Left kidney (tissue), 1 donor: ENCODE measurements at regions not wholly inside any gene's neighbourhood (a gene's known extent, or its start where the extent isn't known, plus 50 kb on each side); places are given as distances from the start of the nearest gene placed in this dataset.

ENCODE experiments used
- DNase-seq: peaks from one replicate; pipeline ENCODE4 v3.0.0-alpha.2; 2013

DNA sequence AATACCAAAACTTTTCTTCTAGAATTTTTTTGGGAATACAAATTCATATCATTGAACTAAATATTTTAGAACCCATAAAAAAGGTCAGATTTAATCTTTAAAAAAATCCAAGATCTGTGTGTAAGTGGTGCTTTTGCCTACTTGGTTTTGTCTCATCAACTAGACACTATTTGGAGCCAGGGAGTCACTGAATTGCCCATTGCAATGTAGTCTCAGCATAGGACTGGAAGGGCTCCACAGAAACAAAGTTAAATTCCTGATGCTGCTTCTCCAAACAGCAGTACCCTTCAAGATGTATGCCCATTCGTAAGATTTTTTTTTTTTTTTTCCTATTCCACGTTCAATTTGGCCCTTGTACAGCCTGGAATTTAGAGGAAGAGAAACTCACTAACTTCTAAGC lies 208.0 kb upstream of the MPDZ start:
- no peak for DNase-seq

DNA sequence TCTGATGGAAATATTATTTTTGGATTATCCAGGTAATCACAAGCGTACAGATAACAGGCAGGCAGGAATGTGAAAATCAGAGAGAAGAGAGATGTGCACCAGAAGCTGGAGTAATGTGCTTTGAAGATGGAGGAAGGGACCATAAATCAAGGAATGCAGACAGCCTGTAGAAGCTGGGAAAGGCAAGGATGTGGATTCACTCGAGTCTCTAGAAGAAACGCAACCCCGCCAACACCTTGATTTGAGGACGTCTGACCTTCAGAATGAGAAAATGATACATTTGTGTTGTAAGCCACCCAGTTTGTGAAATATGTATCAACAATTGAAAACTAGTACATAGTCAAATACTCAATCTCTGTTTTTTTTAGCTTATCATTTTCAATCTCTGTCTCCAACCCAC lies 207.6 kb upstream of the MPDZ start:
- no peak for DNase-seq

DNA sequence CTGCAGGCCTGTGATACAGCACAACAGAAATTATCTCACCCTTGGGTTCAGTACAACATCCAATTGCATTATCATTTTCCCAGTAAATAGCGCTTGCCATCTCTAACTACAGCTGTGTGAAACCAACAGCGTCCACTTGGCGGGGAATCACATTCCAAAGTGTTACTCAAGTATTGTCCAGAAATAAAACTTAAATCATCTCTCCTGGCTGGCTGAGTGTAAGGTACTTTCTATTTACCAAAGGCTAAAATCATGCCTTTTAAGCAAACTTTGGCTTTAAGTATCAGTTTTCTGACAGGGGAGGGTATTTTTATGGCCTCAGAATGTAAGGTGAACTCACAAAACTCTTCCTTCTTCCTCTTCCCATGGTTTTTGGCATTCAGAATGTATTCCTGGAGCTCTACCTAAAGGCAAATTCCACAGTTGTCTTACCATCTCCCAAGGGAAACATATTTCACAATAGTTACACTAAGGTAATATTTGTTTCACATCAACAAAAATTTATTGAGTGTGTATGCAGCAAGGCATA lies 205.6 kb upstream of the MPDZ start:
- DNase-seq, result no peak

DNA sequence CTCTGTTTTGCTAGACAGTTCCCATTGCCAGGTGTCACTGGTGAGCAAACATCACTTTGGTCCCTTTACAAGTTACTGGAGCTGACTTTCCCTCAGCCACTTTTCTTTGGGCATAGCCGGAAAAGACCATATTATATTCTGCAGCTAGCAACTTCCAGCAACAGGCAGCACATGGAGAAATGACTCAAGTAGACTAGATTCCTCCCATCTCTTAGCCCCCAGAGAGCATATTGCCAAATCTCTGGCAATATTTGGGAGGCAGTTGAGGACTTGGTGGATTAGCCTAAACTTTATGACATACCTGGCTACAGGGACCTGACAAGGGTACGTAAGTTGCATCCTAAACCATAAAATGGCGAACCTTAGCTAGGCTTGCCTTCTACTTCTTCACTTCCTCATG lies 204.7 kb upstream of the MPDZ start:
- DNase-seq, result no peak

DNA sequence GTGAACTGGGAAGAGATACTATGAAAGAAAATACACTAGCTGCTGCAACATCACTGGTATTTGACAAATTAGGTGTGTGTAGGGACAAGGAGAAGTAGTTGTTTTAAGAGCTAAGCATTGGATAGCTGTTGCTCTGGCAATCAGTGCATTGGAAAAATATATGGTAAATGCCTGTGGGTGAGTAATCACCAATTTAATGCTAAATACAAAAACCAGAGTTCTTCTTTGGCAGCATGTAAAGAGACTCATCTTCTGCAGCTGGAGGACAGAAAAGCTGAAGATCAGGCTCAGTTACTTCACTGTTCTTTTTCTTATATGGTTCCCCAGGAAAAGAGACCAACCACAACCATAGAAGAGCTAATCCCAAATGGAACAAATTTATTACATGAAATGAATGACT lies 201.8 kb upstream of the MPDZ start:
- DNase-seq, result no peak

DNA sequence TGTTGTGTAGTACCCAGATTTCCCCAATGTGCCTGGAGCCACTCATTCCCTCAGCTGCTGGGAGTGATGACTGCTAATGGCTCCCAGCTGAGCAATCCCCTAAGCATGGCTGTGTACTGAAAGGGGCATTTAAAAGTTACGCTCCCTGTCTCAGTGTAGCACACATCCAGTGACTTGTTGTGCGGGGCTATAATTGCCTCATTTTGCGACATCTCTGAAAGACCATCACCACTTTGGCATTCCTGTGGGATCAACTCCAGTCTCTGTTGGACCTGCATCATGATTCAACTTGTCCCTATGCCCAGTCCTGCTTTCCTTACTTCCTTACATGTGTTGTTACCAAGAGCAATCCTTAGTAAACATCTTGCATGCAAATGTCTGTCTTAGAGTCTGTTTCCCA lies 201.2 kb upstream of the MPDZ start:
- no peak for DNase-seq

DNA sequence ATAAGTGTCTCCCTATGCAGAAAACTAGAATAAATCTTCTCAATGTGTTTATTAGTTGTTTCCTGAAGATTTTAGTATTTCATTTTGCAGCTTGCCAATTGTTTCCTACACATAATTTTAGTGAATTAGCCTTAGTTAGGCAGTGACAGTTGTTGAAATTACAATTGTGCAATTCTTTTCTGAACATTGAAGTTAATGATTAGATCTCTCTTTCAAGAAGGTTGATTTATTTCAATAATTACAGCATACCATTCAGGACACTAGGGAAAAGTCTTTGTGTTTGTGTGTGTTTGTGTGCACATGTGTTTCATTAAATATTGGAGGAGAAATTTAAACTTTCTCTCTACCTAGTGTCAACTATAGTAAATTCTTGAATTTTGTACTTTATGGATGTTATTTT lies 199.6 kb upstream of the MPDZ start:
- DNase-seq, result no peak

DNA sequence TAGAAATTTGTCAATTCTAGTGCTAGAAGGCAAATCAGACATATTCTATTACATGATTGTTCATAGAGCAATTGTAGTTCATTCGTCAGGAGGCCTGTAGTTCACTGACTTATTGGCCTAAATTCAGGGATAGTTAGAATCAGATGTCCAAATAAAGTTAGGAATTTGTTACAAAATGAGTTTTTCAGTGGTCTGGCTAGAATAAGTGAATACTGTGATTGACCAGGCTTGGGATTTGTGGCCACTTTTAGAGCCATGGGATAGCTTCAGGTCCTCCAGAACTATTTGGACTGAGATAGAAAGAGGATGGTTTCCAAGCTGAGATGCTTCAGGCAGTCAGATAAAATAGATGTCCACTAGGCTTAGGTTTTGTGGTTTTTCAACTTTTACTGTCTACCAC lies 199.1 kb upstream of the MPDZ start:
- DNase-seq, result no peak

DNA sequence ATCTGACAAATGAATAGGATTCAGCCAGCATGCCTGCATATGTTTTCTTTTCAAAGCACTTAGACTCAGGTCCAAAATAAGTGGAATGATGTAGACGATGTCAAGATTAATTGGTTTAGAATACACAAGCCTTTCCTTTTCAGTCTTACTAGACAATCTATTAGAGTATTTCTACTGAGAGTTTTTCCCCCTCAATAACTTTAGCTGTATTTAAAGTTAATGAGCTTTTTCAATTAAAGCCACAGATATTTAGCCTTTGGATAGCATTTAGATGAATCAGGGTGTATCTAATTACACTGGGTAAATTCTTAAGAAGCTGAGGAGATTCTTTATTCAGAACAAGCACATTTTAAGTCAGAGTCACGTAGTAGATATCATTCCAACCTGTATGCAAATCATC lies 198.7 kb upstream of the MPDZ start:
- DNase-seq, result no peak

DNA sequence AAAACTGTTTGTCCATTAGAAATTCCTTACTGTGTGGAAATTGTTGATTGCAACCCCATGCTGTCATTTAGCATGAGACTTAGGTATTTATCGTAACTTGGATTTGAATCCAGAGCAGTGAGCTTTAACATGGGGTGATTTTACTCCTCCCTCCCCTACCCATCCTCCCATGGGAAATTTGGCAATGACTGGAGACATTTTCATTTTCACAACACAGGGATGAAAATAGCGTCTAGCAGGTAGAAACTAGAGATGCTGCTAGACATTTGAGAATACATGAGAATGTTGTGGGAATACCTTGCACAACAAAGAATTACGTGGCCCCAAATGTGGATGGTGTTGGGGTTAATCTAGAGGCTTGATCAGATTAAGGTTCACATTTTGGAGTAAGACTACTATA lies 191.3 kb upstream of the MPDZ start:
- DNase-seq, result no peak

DNA sequence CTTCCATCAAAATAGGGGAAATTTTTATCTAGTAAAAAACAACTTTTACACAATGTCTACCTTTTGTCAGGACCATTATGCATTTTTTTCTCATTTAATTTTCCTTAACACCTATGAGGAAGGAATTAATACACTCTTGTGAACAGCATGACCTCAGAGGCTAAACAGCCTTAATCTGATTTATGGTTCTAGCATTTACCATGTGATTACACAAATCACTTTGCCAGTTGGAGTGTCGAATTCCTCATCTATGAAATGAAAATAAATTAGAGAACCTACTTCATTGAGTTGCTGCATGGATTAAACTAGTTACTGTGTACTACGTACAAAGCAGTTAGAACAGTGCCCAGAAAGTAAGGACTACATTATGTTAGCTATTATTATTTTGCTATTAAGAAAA lies 187.7 kb upstream of the MPDZ start:
- DNase-seq, result no peak

DNA sequence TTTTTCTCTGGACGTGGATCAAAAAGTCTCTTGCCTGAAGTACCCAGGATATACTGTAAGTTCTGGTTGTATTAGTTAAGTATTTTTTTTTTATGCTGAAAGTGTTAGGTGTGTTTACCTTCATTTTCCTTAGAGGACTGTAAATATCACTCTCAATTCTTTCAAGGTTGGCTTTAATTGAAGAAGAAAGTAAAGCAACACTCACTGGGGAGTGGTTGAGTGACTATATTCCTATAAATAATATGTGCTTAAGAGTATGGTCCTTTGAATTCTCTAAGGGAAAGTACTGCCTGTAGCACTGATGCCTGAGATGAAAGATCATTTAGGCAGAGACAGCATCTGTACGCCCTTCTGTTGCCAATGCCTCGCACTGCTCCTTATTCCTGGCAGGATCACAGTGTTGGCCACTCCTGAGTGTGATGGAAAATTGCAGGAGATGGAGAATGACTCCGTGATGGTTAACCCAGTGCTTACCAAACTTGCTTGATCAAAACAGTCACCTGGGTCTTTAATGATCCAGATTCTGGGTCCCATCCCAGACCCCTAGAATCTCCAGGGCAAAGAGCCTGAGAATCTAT lies 182.0 kb upstream of the MPDZ start:
- no peak for DNase-seq

DNA sequence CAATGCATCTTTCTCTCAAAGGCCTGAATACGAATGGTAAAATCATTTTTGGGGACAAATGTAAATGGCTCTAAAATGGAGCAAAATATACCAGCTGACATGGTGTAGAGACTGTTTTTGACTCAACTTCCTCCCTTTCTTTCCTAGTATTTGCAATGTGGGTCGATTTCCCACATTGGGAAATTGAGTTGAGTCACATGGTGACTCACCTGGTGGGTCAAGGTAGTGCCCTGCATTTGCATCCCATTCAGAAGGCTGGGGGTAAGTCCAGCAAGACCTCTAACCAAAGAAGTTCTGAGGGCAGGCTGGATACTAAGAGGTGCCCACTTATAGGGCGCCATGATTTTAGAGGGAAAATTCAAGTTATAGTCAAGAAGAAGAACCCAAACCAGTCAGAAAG lies 179.6 kb upstream of the MPDZ start:
- DNase-seq, result no peak

DNA sequence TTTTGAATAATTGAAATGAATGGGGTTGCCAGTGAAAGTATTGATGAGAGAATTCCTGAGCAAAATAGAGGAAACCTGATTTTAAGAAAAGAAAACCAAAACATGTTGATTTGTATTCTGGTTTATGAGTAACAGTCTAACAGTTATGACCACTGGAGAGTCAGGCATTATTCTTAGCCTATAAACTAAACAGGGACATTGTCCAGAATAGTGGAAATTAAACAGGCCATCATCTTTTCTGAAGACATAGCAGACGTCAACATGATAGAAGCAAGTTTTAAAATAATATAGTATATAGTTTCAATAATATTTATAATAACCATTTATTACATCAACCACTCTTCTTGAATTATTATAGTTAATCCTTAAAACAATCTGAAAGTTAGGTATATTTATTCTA lies 178.3 kb upstream of the MPDZ start:
- no peak for DNase-seq

DNA sequence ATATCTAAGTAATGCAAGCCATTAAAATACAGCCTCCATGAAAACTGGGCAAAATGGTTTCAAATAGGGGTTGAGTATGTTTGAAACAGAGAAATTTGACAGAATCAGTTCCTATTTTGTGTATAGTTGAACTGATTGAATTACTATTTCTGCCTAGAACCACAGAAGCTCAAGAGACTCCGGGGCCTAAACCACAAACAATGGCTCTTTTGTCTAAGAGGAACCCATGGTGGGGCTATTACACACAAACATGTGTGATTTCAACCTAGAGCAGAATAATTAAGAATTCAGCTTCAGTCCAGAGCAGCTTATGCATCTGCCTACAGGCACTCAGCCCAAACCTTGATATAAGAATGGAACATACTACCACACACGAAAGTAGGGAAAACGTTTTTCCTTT lies 171.2 kb upstream of the MPDZ start:
- no peak for DNase-seq

DNA sequence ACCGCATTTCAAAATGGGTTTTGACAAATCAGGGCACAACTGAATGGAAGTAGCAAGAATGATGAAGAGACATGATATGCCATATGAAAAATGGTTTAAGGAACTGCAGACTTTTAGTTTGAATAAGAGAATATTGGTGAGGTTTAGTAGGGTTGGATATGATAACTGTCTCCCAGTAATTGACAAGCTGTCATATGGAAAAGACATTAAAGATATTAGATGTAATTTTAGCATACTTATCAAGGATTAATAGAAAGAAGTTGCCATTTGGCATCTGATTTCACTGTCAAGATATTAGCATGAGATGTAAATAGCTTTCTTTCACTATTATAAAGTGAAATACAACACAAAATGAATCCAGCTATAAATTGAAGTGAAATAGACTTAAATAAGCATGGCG lies 169.0 kb upstream of the MPDZ start:
- no peak for DNase-seq

DNA sequence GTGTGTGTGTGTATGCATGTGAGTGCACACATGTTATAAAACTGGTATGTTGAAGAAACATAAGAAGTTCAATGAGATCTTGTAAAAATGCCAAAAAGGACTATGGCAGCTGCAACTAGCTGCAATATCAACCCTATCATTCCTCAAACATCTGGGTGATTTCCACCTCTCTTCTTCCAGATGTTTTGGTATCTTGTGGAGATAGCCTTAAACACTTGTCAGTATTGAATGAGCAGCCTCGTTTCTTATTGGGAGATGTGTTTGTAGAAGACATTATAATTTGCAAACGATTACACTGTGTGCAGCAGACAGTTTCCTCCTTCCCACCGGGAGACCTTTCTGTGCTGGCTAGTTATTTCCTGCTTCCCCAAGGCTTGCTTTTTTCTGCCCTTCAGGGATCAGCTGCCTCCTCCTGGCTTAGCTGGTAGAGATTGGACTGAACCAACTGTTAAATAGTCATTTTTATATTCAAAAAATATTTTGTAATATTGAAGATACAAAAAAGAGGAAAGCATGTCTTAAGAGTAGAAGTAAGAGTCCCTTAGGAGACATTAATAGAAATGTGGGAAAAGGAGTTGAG lies 168.4 kb upstream of the MPDZ start:
- DNase-seq, result no peak

DNA sequence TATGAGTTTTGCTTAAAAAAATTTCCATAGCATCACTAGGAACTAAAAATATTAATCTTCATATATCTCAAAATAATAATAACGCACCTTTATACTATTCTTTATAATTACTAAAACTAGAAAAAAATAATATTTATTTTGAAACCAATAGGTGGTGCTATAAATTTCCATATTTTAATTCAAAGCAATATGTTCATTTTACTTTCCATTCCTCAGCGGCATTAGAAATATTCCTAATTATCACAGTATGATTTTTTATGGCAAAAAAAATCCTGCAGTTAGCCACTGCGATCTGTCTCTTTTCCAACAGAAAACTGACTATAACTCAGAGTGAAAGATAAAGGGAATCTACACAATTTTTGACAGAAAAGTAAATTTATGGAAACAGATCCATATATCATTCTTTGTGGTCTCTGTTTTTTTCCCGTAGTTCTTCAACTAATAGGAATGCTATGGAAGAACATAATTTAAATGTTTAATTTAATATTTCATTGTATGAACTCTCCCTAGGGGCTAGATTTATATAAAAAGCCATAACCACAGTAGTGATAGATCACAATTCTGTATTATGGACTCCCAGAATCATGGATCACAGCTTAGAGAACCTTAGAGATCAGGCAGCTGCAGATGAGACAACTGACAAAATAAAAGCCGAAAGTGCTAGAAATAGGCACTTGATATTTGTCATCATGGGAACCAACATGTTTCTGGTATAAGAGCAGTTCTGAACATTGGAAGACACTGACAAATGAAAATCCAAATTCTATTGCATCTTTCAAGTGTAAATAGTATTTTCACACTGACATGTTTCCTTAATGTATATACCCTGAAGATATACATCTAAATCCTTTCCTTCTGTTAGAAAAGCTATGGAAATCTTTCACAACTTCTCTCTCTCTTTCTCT lies 167.7 kb upstream of the MPDZ start:
- no peak for DNase-seq

DNA sequence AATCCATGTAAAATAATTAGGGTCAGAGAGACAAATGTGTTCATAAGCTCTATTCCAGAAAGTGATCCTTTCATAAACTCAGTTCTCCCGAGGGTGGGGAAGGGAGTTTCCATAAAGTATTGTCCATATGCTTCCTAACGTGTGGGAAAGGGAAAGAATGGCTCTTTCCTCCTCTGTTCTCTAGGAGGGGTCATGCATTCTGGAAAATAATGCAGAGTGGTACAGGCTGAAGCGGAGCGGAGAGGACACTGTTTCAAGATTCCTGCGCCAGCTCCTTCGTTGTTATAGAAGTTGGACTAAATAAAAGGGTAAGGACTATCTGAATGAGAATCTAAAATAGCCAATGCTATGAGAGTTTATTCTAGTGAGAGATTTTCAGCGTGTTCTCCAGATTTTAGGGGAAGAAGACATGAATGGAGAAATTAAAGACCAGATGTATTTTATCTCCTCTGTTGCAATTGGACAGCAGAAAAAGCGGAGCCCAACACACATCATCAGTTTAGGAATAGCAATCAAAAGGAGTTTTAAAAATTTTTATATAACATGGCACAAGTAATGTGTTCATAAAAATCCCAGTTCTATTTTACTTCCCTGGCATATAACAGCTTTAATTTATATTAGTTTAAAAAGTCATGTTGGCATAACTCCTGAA lies 166.9 kb upstream of the MPDZ start:
- no peak for DNase-seq

DNA sequence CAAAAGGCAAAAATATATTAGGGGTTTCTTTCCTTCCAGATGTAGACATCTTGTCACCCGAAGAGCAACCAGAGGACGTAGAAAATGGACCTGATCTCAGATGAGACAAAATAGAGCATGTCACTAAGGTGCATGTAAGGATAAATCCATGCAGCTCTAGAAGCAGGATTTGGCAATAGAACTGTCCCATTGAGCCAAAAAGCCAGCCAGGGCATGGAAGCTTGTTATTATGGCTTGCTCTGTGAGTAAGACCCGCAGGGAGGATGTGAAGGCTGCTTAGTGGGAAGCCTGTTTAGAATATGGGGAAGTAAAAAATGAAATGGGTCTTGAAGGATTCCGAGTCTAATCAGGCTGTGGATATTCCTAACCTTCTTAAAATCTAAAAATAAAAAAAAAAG lies 165.6 kb upstream of the MPDZ start:
- no peak for DNase-seq

DNA sequence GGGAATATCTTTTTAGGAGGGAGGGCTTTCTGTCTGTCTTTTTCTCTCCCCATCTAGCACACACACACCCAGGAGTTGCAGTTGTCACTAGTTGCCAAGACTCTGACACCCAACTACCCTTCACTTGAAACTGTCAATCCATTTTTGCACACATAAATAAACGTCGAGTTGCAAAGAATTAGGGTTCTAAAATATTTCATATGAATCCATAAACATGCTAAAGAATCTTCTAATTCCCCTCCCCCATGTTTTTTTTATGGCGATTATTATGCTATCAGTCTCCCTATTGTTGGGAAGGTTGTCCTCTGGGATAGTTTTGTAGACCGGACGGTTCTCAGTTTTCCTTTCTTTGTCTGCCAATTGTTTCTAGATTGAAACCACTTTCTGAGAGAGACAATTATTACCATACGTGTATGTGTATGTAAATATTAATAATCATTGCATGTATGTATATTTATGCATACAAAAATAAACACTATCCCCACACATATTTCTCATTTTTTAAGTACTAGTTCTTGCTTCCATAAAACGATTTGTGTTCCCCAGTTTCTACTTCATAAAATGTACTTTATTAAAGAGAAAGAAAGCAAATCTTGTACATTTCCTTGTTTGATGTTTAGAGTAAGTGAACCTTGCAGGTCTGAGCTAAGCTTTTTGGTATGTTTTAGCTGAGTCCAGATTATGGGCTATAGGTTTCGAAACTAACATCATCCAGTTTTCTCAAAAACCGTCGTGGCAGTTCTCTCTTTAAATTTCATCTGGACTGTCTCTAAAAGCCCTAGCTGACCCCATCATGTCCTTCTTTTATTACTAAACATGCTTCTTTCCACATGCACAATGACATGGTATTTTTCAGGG lies 165.0 kb upstream of the MPDZ start:
- DNase-seq, result no peak
